ENCODE measurements at regions not wholly inside any gene's neighbourhood (a gene's known extent, or its start where the extent isn't known, plus 50 kb on each side); places are given as distances from the start of the nearest gene placed in this dataset.
"Not testable (repeated sequence)": the region's sequence is repeated elsewhere in the genome, so short reads cannot be mapped to it uniquely, and the experiment has no call there.

DNA sequence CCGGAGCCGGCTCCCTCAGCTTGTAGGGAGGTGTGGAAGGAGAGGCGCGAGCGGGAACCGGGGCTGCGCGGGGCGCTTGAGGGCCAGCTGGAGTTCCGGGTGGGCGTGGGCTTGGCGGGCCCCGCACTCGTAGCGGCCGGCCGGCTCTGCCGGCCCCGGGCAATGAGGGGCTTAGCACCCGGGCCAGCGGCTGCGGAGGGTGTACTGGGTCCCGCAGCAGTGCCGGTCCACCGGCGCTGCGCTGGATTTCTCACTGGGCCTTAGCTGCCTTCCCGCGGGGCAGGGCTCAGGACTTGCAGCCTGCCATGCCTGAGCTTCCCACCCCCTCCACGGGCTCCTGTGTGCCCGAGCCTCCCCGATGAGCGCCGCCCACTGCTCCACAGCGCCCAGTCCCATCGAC is 404.3 kb downstream of the ZBBX start:
- H3K27me3 ChIP-seq (ENCODE audit: control insufficient read depth, insufficient read depth, low read length); H3K9ac ChIP-seq (ENCODE audit: low read depth, low read length); H3K4me1 ChIP-seq (ENCODE audit: control insufficient read depth, insufficient read depth, low read length); H3K4me3 ChIP-seq (ENCODE audit: low read depth, low read length); H3K36me3 ChIP-seq (ENCODE audit: control insufficient read depth, insufficient read depth, low read length); H3K9me3 ChIP-seq (ENCODE audit: control insufficient read depth, insufficient read depth, low read length): not testable (repeated sequence)

DNA sequence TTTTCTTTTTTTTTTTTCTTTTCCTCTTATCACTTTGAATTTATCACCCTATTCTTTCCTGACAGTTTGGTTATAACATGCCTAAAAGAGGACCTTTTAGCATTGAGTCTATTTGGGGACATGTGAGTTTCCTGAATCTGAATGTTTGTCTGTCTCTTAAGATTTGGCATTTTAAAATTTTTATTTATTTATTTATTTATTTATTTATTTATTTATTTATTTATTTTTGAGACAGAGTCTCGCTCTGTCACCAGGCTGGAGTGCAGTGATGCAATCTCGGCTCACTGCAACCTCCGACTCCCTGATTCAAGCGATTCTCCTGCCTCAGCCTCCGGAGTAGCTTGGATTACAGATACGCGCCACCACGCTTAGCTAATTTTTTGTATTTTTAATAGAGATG is 412.4 kb downstream of the ZBBX start:
- H3K4me1 ChIP-seq (ENCODE audit: control insufficient read depth, insufficient read depth, low read length); H3K36me3 ChIP-seq (ENCODE audit: control insufficient read depth, insufficient read depth, low read length); H3K4me3 ChIP-seq (ENCODE audit: low read depth, low read length); H3K9ac ChIP-seq (ENCODE audit: low read depth, low read length); H3K27me3 ChIP-seq (ENCODE audit: control insufficient read depth, insufficient read depth, low read length); H3K9me3 ChIP-seq (ENCODE audit: control insufficient read depth, insufficient read depth, low read length): not testable (repeated sequence)

GRCh38 chr3:166962911-166963310 is 417.2 kb downstream of the ZBBX start:
- H3K36me3 ChIP-seq (ENCODE audit: control insufficient read depth, insufficient read depth, low read length): no peaks in the 10 kb centered on the region

GRCh38 chr3:166957121-166957520 is 423.0 kb downstream of the ZBBX start:
- Histone ChIP-seq H3K9me3 (ENCODE audit: control insufficient read depth, insufficient read depth, low read length) (no peaks in the 10 kb centered on the region), H3K4me1 (ENCODE audit: control insufficient read depth, insufficient read depth, low read length) (no peaks in the 10 kb centered on the region), H3K4me3 (ENCODE audit: low read depth, low read length) (no peak overlapping the region), H3K36me3 (ENCODE audit: control insufficient read depth, insufficient read depth, low read length) (no peaks in the 10 kb centered on the region), H3K9ac (ENCODE audit: low read depth, low read length) (no peak overlapping the region), H3K27me3 (ENCODE audit: control insufficient read depth, insufficient read depth, low read length) (no peaks in the 10 kb centered on the region)

More at GRCh38 chr3:166962911-166963310, 417.2 kb downstream of the ZBBX start:
- Histone ChIP-seq H3K9me3 (ENCODE audit: control insufficient read depth, insufficient read depth, low read length) (no peaks in the 10 kb centered on the region), H3K27me3 (ENCODE audit: control insufficient read depth, insufficient read depth, low read length) (no peaks in the 10 kb centered on the region), H3K4me1 (ENCODE audit: control insufficient read depth, insufficient read depth, low read length) (no peaks in the 10 kb centered on the region), H3K4me3 (ENCODE audit: low read depth, low read length) (no peak overlapping the region), H3K9ac (ENCODE audit: low read depth, low read length) (no peak overlapping the region)

DNA sequence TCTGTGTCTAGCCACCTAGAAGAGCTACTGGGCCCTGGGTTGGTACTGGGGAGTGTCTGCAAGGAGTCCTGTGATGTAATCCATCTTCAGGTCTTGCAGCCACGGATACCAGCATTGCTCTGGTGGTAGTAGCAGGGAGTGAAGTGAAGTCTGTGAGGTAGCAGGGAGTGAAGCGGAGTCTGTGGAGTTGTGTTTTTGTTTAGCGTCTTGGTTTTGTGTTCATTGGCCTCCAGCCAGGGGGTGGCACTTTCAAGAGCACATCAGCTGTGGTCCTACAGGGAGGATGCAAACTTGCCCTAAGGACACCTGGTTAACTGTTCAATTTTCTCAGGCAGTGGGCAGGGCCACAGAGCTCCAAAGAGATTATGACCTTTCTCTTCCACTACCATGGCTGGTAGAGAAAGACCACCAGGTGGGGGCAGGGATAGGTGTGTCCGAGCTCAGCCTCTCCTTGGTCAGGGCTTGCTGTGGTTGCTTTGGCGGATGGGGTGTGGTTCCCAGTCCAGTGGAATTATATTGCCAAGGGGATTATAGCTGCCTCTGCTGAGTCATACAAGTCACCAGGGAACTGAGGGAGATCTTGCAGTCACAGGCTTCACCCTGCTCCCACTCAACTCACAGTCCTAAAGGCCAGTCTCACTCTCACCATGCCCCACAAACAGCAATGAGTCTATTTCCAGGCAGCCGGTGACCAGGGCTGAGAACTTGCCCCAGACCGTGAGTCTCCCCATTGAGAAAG is 424.7 kb downstream of the ZBBX start:
- no peaks in the 10 kb centered on the region for H3K4me1 ChIP-seq (ENCODE audit: control insufficient read depth, insufficient read depth, low read length)
- no peaks in the 10 kb centered on the region for H3K36me3 ChIP-seq (ENCODE audit: control insufficient read depth, insufficient read depth, low read length)
- H3K27me3 ChIP-seq (ENCODE audit: control insufficient read depth, insufficient read depth, low read length): no peaks in the 10 kb centered on the region
- no peak overlapping the region for H3K9ac ChIP-seq (ENCODE audit: low read depth, low read length)
- H3K9me3 ChIP-seq (ENCODE audit: control insufficient read depth, insufficient read depth, low read length): no peaks in the 10 kb centered on the region
- no peak overlapping the region for H3K4me3 ChIP-seq (ENCODE audit: low read depth, low read length)

GRCh38 chr3:166934879-166935278 is 445.2 kb downstream of the ZBBX start:
- H3K27me3 ChIP-seq (ENCODE audit: control insufficient read depth, insufficient read depth, low read length): no peaks in the 10 kb centered on the region
- no peaks in the 10 kb centered on the region for H3K36me3 ChIP-seq (ENCODE audit: control insufficient read depth, insufficient read depth, low read length)
- H3K9ac ChIP-seq (ENCODE audit: low read depth, low read length): no peak overlapping the region
- H3K4me1 ChIP-seq (ENCODE audit: control insufficient read depth, insufficient read depth, low read length): no peaks in the 10 kb centered on the region
- H3K4me3 ChIP-seq (ENCODE audit: low read depth, low read length): no peak overlapping the region
- H3K9me3 ChIP-seq (ENCODE audit: control insufficient read depth, insufficient read depth, low read length): no peaks in the 10 kb centered on the region

DNA sequence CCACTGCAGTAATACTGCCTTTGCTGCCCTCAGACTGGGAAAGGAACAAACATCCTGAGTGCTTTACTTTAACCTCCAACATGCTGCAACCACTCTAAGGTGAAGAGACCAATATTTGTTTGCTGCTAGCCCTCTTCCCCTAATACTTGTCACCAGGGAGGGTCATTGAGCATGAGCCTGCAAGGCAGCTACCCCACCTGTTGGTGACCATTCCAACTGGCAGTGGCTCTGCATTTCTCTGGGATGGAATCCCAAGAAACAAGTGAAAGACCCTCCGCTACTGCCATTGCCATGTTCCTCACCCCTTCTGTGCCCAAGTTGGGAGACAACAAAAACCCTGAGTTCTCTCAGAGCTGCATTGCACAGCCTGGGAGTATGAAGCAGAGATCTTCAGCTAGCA is 462.7 kb downstream of the ZBBX start:
- no peaks in the 10 kb centered on the region for H3K4me1 ChIP-seq (ENCODE audit: control insufficient read depth, insufficient read depth, low read length)

GRCh38 chr3:166902374-166902773 is 477.7 kb downstream of the ZBBX start:
- H3K4me1 ChIP-seq (ENCODE audit: control insufficient read depth, insufficient read depth, low read length): no peaks in the 10 kb centered on the region
- no peaks in the 10 kb centered on the region for H3K27me3 ChIP-seq (ENCODE audit: control insufficient read depth, insufficient read depth, low read length)
- no peaks in the 10 kb centered on the region for H3K36me3 ChIP-seq (ENCODE audit: control insufficient read depth, insufficient read depth, low read length)
- no peaks in the 10 kb centered on the region for H3K9me3 ChIP-seq (ENCODE audit: control insufficient read depth, insufficient read depth, low read length)
- H3K9ac ChIP-seq (ENCODE audit: low read depth, low read length): no peak overlapping the region
- no peak overlapping the region for H3K4me3 ChIP-seq (ENCODE audit: low read depth, low read length)

More for the DNA sequence above, 462.7 kb downstream of the ZBBX start:
- no peak overlapping the region for H3K9ac ChIP-seq (ENCODE audit: low read depth, low read length)
- H3K27me3 ChIP-seq (ENCODE audit: control insufficient read depth, insufficient read depth, low read length): no peaks in the 10 kb centered on the region
- no peaks in the 10 kb centered on the region for H3K36me3 ChIP-seq (ENCODE audit: control insufficient read depth, insufficient read depth, low read length)
- H3K9me3 ChIP-seq (ENCODE audit: control insufficient read depth, insufficient read depth, low read length): no peaks in the 10 kb centered on the region
- H3K4me3 ChIP-seq (ENCODE audit: low read depth, low read length): no peak overlapping the region

DNA sequence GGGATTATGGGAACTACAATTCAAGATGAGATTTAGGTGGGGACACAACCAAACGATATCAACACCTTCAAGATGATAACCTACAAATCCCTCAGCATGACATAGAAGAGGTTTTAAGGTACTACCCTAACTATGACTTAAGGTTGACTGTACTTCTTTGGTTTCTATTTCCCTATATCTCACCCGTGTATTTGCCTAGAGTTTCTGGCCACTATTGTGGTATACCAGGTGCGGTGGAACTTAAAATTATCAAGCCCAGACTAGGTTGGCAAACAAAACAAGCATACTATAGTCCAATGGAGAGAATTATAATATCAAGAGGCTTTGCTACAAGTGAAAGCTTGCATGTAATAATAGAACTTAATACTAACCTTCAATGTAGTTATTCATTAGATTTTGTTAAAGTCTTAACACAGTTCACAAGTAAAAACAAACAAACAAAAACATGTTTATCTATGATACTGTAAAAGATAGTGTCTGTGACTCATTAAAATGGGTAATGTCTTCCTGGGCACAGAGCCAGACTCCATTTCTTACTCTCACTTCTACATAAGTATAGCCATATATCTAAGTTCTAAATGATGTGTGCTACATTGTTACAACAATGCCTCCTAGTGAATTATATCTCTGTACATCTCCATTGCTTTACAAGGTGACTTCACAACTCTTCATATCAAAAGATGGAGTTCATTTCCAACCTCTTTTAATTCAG is 479.1 kb downstream of the ZBBX start:
- H3K9me3 ChIP-seq (ENCODE audit: control insufficient read depth, insufficient read depth, low read length): no peaks in the 10 kb centered on the region
- H3K4me3 ChIP-seq (ENCODE audit: low read depth, low read length): no peak overlapping the region
- H3K27me3 ChIP-seq (ENCODE audit: control insufficient read depth, insufficient read depth, low read length): no peaks in the 10 kb centered on the region
- H3K9ac ChIP-seq (ENCODE audit: low read depth, low read length): no peak overlapping the region
- no peaks in the 10 kb centered on the region for H3K36me3 ChIP-seq (ENCODE audit: control insufficient read depth, insufficient read depth, low read length)
- H3K4me1 ChIP-seq (ENCODE audit: control insufficient read depth, insufficient read depth, low read length): no peaks in the 10 kb centered on the region

- Histone ChIP-seq H3K36me3 (ENCODE audit: control insufficient read depth, insufficient read depth, low read length) (no peaks in the 10 kb centered on the region), H3K9me3 (ENCODE audit: control insufficient read depth, insufficient read depth, low read length) (no peaks in the 10 kb centered on the region), H3K4me3 (ENCODE audit: low read depth, low read length) (no peak overlapping the region), H3K4me1 (ENCODE audit: control insufficient read depth, insufficient read depth, low read length) (no peaks in the 10 kb centered on the region), H3K9ac (ENCODE audit: low read depth, low read length) (no peak overlapping the region), H3K27me3 (ENCODE audit: control insufficient read depth, insufficient read depth, low read length) (no peaks in the 10 kb centered on the region)
Measured at GRCh38 chr3:166897811-166898210, 482.3 kb downstream of the ZBBX start.

DNA sequence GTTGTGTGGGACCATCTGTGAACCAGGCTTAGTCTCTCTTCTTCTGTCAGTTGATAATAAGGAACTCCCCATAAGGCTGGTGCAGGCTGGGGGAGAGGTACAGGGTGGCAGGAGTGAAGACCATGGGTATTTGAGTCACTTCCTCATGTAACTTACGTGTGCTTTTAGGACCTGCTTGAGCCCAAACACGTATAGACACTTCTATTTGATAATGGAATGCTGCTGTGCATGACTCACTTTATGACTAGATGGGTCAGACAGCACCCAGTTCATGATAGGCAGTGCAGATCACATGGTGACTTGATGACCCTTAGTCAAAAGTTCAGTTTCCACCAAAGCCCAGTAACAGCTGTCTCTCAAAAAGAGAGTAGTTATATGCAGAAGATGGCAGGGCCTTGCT is 490.9 kb downstream of the ZBBX start:
- no peaks in the 10 kb centered on the region for H3K4me1 ChIP-seq (ENCODE audit: control insufficient read depth, insufficient read depth, low read length)
- no peaks in the 10 kb centered on the region for H3K27me3 ChIP-seq (ENCODE audit: control insufficient read depth, insufficient read depth, low read length)
- H3K9ac ChIP-seq (ENCODE audit: low read depth, low read length): no peak overlapping the region

GRCh38 chr3:166879661-166880060 is 500.4 kb downstream of the ZBBX start:
- Histone ChIP-seq H3K36me3 (ENCODE audit: control insufficient read depth, insufficient read depth, low read length) (no peaks in the 10 kb centered on the region), H3K9me3 (ENCODE audit: control insufficient read depth, insufficient read depth, low read length) (no peaks in the 10 kb centered on the region), H3K9ac (ENCODE audit: low read depth, low read length) (no peak overlapping the region), H3K4me3 (ENCODE audit: low read depth, low read length) (no peak overlapping the region), H3K27me3 (ENCODE audit: control insufficient read depth, insufficient read depth, low read length) (no peaks in the 10 kb centered on the region), H3K4me1 (ENCODE audit: control insufficient read depth, insufficient read depth, low read length) (no peaks in the 10 kb centered on the region)

More for the DNA sequence above, 490.9 kb downstream of the ZBBX start:
- Histone ChIP-seq H3K9me3 (ENCODE audit: control insufficient read depth, insufficient read depth, low read length) (no peaks in the 10 kb centered on the region), H3K36me3 (ENCODE audit: control insufficient read depth, insufficient read depth, low read length) (no peaks in the 10 kb centered on the region), H3K4me3 (ENCODE audit: low read depth, low read length) (no peak overlapping the region)
